HEK293 (cell line): ENCODE measurements at regions not wholly inside any gene's neighbourhood (a gene's known extent, or its start where the extent isn't known, plus 50 kb on each side); places are given as distances from the start of the nearest gene placed in this dataset.

Experiments
- CTCF ChIA-PET: fragments of 350-600 bp; formaldehyde crosslinking; extraction: SDS; loops from one replicate; lab custom pipeline; 2021; ENCODE audit warnings: antibody characterized with exemption; lab: Yijun Ruan, JAX
- POLR2A ChIA-PET: fragments of 300-600 bp; formaldehyde crosslinking; extraction: SDS; loops from one replicate; lab custom pipeline; 2020; ENCODE audit warnings: antibody characterized with exemption, inconsistent platforms; lab: Yijun Ruan, JAX
- H3K27ac ChIP-seq: fragments of 200-500 bp; sonication (Bioruptor generic); 2 replicates; pipeline ENCODE4 v1.5.1; 2014; ENCODE audit warnings: low read depth, low read length, control low read depth, inconsistent platforms; ENCODE audit errors: extremely low read depth
- H3K36me3 ChIP-seq, 2 experiments: fragments of 200-500 bp in 1 of 2; sonication (Bioruptor generic) in 1 of 2; 1 replicate in 1 of 2; 2 replicates in 1 of 2; pipeline ENCODE4 v1.5.1; 2014 to 2017; ENCODE audit warnings: inconsistent platforms in 2 of 2, low read length in 2 of 2; ENCODE audit not compliant: control insufficient read depth in 2 of 2, insufficient read depth in 1 of 2
- H3K4me1 ChIP-seq: fragments of 200-500 bp; sonication (Bioruptor generic); 2 replicates; pipeline ENCODE4 v1.5.1; 2014; ENCODE audit warnings: mild to moderate bottlenecking, low read length, inconsistent platforms; ENCODE audit not compliant: control insufficient read depth, insufficient read depth
- H3K4me3 ChIP-seq: 2 replicates; pipeline ENCODE4 v1.5.1; 2011; ENCODE audit warnings: low read depth, mild to moderate bottlenecking, control low read depth, low read length, moderate library complexity
- H3K9me3 ChIP-seq: fragments of 200-500 bp; sonication (Bioruptor generic); 2 replicates; pipeline ENCODE4 v1.5.1; 2014; ENCODE audit warnings: low read depth, low read length, inconsistent platforms; ENCODE audit not compliant: control insufficient read depth, insufficient read depth
- MZF1 ChIP-seq: fragments of 450-650 bp; formaldehyde crosslinking; IDR thresholded peaks from 2 replicates; pipeline ENCODE4 v1.5.1; 2017; ENCODE audit warnings: missing biosample characterization, missing genetic modification characterization, borderline replicate concordance
- YY1 ChIP-seq: fragments of 450-650 bp; formaldehyde crosslinking; IDR thresholded peaks from 2 replicates; pipeline ENCODE4 v1.5.1; 2018; ENCODE audit warnings: missing biosample characterization, missing genetic modification characterization
- ZFP41 ChIP-seq: fragments of 450-650 bp; formaldehyde crosslinking; IDR thresholded peaks from 2 replicates; pipeline ENCODE4 v1.5.1; 2016; ENCODE audit warnings: missing biosample characterization, missing genetic modification characterization, borderline replicate concordance
- ZNF132 ChIP-seq: fragments of 450-650 bp; formaldehyde crosslinking; IDR thresholded peaks from 2 replicates; pipeline ENCODE4 v1.5.1; 2017; ENCODE audit warnings: missing biosample characterization, missing genetic modification characterization, borderline replicate concordance
- ZNF157 ChIP-seq: fragments of 450-650 bp; formaldehyde crosslinking; IDR thresholded peaks from 2 replicates; pipeline ENCODE4 v1.5.1; 2016; ENCODE audit warnings: missing biosample characterization, missing genetic modification characterization
- ZNF169 ChIP-seq: fragments of 450-650 bp; formaldehyde crosslinking; IDR thresholded peaks from 2 replicates; pipeline ENCODE4 v1.5.1; 2016; ENCODE audit warnings: missing biosample characterization, missing genetic modification characterization
- ZNF19 ChIP-seq: fragments of 450-650 bp; formaldehyde crosslinking; IDR thresholded peaks from 2 replicates; pipeline ENCODE4; 2016; ENCODE audit warnings: missing biosample characterization, missing genetic modification characterization, low read depth
- ZNF48 ChIP-seq: fragments of 450-650 bp; formaldehyde crosslinking; IDR thresholded peaks from 2 replicates; pipeline ENCODE4 v1.5.1; 2016; ENCODE audit warnings: missing biosample characterization, missing genetic modification characterization
- ZNF596 ChIP-seq: fragments of 450-650 bp; IDR thresholded peaks from 2 replicates; pipeline ENCODE4 v1.5.0; 2018; ENCODE audit warnings: missing biosample characterization, mild to moderate bottlenecking, missing genetic modification characterization, moderate library complexity
- ZNF76 ChIP-seq: fragments of 450-650 bp; formaldehyde crosslinking; IDR thresholded peaks from 2 replicates; pipeline ENCODE4; 2016; ENCODE audit warnings: low read depth, missing biosample characterization, missing genetic modification characterization, borderline replicate concordance
- ZNF791 ChIP-seq: fragments of 450-650 bp; formaldehyde crosslinking; IDR thresholded peaks from 2 replicates; pipeline ENCODE4 v1.5.1; 2016; ENCODE audit warnings: missing biosample characterization, missing genetic modification characterization
- TF ChIP-seq, protein P1 (sequence below): fragments of 450-650 bp; formaldehyde crosslinking; optimal IDR thresholded peaks from 2 replicates; pipeline ENCODE3; 2016; ENCODE audit warnings: missing biosample characterization, mild to moderate bottlenecking, missing genetic modification characterization
- TF ChIP-seq, protein P2 (sequence below): fragments of 450-650 bp; formaldehyde crosslinking; conservative IDR thresholded peaks from 2 replicates; pipeline ENCODE4 v1.5.1; 2016; ENCODE audit warnings: low read depth, missing biosample characterization, missing genetic modification characterization
- TF ChIP-seq, protein P3 (sequence below): fragments of 450-650 bp; IDR thresholded peaks from 2 replicates; pipeline ENCODE4 v1.5.1; 2018; ENCODE audit warnings: missing biosample characterization, missing genetic modification characterization
- TF ChIP-seq, protein P4 (sequence below): fragments of 450-650 bp; formaldehyde crosslinking; IDR thresholded peaks from 2 replicates; pipeline ENCODE4 v1.5.1; 2017; ENCODE audit warnings: missing biosample characterization, missing genetic modification characterization
- TF ChIP-seq, protein P5 (sequence below): fragments of 450-650 bp; formaldehyde crosslinking; IDR thresholded peaks from 2 replicates; pipeline ENCODE4 v1.5.1; 2016; ENCODE audit warnings: missing biosample characterization, missing genetic modification characterization
- TF ChIP-seq, protein P6 (sequence below): fragments of 450-650 bp; formaldehyde crosslinking; IDR thresholded peaks from 2 replicates; pipeline ENCODE4 v1.5.1; 2017; ENCODE audit warnings: missing biosample characterization, missing genetic modification characterization
- TF ChIP-seq, protein P7 (sequence below): fragments of 450-650 bp; formaldehyde crosslinking; IDR thresholded peaks from 2 replicates; pipeline ENCODE4 v1.5.1; 2016; ENCODE audit warnings: missing biosample characterization, missing genetic modification characterization

DNA sequence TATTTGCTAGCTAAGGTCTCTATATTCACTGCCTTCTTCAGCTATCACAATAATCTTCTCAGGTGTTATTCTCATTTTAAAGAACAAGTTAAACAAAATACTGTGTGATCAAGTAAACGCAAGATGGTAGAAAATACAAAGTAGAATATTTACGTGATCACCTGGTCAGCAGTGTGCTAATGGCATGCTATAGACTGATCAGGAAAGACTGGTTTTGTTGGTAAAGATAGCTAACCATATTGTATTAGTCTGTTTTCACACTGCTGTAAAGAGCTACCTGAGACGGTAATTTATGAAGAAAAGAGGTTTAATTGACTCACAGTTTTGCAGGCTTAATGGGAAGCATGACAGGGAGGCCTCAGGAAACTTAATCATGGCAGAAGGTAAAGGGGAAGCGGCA is 50.4 kb downstream of the ZBTB38 start:
- ChIA-PET POLR2A (no interaction called here), CTCF (interaction anchor here (0.6 kb wide), 1 partner anchor 76 kb away, joined by 3 read pairs; no protein-coding TSS in a partner anchor)
- H3K4me1 ChIP-seq, result no peaks in the 10 kb centered on the region
- H3K36me3 ChIP-seq, result peaks cover 0 to 18% of the 10 kb centered on the region in 2 experiments; a peak in 1 of 3 replicates
- no peaks in the 10 kb centered on the region for H3K9me3 ChIP-seq
- H3K27ac ChIP-seq, result no peak overlapping the region
- no peak overlapping the region for H3K4me3 ChIP-seq
- TF ChIP-seq ZNF169 (tag by site-specific recombination), result no peak
- no peak for TF ChIP-seq ZNF791
- TF ChIP-seq, protein P1, sequence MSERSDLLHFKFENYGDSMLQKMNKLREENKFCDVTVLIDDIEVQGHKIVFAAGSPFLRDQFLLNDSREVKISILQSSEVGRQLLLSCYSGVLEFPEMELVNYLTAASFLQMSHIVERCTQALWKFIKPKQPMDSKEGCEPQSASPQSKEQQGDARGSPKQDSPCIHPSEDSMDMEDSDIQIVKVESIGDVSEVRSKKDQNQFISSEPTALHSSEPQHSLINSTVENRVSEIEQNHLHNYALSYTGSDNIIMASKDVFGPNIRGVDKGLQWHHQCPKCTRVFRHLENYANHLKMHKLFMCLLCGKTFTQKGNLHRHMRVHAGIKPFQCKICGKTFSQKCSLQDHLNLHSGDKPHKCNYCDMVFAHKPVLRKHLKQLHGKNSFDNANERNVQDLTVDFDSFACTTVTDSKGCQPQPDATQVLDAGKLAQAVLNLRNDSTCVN (tag by site-specific recombination), result no peak
- no peak for TF ChIP-seq MZF1
- TF ChIP-seq ZNF76 (tag by site-specific recombination), result no peak
- TF ChIP-seq ZNF19 (tag by site-specific recombination), result no peak
- TF ChIP-seq ZFP41 (tag by site-specific recombination), result no peak
- no peak for TF ChIP-seq ZNF48
- TF ChIP-seq, protein P2, sequence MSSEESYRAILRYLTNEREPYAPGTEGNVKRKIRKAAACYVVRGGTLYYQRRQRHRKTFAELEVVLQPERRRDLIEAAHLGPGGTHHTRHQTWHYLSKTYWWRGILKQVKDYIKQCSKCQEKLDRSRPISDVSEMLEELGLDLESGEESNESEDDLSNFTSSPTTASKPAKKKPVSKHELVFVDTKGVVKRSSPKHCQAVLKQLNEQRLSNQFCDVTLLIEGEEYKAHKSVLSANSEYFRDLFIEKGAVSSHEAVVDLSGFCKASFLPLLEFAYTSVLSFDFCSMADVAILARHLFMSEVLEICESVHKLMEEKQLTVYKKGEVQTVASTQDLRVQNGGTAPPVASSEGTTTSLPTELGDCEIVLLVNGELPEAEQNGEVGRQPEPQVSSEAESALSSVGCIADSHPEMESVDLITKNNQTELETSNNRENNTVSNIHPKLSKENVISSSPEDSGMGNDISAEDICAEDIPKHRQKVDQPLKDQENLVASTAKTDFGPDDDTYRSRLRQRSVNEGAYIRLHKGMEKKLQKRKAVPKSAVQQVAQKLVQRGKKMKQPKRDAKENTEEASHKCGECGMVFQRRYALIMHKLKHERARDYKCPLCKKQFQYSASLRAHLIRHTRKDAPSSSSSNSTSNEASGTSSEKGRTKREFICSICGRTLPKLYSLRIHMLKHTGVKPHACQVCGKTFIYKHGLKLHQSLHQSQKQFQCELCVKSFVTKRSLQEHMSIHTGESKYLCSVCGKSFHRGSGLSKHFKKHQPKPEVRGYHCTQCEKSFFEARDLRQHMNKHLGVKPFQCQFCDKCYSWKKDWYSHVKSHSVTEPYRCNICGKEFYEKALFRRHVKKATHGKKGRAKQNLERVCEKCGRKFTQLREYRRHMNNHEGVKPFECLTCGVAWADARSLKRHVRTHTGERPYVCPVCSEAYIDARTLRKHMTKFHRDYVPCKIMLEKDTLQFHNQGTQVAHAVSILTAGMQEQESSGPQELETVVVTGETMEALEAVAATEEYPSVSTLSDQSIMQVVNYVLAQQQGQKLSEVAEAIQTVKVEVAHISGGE (tag by site-specific recombination), result no peak
- TF ChIP-seq, protein P3, sequence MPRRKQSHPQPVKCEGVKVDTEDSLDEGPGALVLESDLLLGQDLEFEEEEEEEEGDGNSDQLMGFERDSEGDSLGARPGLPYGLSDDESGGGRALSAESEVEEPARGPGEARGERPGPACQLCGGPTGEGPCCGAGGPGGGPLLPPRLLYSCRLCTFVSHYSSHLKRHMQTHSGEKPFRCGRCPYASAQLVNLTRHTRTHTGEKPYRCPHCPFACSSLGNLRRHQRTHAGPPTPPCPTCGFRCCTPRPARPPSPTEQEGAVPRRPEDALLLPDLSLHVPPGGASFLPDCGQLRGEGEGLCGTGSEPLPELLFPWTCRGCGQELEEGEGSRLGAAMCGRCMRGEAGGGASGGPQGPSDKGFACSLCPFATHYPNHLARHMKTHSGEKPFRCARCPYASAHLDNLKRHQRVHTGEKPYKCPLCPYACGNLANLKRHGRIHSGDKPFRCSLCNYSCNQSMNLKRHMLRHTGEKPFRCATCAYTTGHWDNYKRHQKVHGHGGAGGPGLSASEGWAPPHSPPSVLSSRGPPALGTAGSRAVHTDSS, result no peak
- TF ChIP-seq, protein P4, sequence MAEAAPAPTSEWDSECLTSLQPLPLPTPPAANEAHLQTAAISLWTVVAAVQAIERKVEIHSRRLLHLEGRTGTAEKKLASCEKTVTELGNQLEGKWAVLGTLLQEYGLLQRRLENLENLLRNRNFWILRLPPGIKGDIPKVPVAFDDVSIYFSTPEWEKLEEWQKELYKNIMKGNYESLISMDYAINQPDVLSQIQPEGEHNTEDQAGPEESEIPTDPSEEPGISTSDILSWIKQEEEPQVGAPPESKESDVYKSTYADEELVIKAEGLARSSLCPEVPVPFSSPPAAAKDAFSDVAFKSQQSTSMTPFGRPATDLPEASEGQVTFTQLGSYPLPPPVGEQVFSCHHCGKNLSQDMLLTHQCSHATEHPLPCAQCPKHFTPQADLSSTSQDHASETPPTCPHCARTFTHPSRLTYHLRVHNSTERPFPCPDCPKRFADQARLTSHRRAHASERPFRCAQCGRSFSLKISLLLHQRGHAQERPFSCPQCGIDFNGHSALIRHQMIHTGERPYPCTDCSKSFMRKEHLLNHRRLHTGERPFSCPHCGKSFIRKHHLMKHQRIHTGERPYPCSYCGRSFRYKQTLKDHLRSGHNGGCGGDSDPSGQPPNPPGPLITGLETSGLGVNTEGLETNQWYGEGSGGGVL (tag by site-specific recombination), result no peak
- TF ChIP-seq, protein P5, sequence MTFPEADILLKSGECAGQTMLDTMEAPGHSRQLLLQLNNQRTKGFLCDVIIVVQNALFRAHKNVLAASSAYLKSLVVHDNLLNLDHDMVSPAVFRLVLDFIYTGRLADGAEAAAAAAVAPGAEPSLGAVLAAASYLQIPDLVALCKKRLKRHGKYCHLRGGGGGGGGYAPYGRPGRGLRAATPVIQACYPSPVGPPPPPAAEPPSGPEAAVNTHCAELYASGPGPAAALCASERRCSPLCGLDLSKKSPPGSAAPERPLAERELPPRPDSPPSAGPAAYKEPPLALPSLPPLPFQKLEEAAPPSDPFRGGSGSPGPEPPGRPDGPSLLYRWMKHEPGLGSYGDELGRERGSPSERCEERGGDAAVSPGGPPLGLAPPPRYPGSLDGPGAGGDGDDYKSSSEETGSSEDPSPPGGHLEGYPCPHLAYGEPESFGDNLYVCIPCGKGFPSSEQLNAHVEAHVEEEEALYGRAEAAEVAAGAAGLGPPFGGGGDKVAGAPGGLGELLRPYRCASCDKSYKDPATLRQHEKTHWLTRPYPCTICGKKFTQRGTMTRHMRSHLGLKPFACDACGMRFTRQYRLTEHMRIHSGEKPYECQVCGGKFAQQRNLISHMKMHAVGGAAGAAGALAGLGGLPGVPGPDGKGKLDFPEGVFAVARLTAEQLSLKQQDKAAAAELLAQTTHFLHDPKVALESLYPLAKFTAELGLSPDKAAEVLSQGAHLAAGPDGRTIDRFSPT (tag by site-specific recombination), result no peak
- TF ChIP-seq ZNF596 (tag by site-specific recombination), result no peak
- TF ChIP-seq, all 188 proteins: peak for 0

DNA sequence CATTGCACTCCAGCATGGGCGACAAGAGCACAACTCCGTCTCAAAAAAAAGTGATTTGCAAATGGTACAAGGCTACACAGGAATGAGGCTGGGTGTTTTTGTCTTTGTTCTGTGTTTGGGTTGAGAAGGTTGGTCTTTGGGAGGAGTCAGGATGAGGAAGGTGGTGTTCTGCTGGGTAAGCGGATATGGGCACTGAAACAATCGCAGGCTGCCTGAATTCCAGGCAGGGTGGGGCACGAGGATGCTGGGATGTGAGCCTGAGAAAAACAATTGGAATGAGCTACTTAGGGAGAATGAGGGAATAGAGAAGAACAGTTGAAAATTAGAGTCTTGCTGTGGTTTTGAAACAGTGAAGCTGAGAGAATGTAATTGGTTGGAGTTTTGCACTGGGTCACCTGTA is 51.6 kb downstream of the ZBTB38 start:
- Histone ChIP-seq H3K4me1 (no peaks in the 10 kb centered on the region), H3K36me3 (peaks cover 0 to 8% of the 10 kb centered on the region in 2 experiments; a peak in 1 of 3 replicates), H3K27ac (no peak overlapping the region), H3K9me3 (no peaks in the 10 kb centered on the region), H3K4me3 (no peak overlapping the region)
- ChIA-PET POLR2A (no interaction called here), CTCF (no interaction called here)
- TF ChIP-seq ZNF132 (no peak), ZNF157 (no peak), YY1 (tag by site-specific recombination) (no peak)
- TF ChIP-seq, protein P6, sequence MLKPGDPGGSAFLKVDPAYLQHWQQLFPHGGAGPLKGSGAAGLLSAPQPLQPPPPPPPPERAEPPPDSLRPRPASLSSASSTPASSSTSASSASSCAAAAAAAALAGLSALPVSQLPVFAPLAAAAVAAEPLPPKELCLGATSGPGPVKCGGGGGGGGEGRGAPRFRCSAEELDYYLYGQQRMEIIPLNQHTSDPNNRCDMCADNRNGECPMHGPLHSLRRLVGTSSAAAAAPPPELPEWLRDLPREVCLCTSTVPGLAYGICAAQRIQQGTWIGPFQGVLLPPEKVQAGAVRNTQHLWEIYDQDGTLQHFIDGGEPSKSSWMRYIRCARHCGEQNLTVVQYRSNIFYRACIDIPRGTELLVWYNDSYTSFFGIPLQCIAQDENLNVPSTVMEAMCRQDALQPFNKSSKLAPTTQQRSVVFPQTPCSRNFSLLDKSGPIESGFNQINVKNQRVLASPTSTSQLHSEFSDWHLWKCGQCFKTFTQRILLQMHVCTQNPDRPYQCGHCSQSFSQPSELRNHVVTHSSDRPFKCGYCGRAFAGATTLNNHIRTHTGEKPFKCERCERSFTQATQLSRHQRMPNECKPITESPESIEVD (tag by site-specific recombination), result no peak
- TF ChIP-seq, protein P7, sequence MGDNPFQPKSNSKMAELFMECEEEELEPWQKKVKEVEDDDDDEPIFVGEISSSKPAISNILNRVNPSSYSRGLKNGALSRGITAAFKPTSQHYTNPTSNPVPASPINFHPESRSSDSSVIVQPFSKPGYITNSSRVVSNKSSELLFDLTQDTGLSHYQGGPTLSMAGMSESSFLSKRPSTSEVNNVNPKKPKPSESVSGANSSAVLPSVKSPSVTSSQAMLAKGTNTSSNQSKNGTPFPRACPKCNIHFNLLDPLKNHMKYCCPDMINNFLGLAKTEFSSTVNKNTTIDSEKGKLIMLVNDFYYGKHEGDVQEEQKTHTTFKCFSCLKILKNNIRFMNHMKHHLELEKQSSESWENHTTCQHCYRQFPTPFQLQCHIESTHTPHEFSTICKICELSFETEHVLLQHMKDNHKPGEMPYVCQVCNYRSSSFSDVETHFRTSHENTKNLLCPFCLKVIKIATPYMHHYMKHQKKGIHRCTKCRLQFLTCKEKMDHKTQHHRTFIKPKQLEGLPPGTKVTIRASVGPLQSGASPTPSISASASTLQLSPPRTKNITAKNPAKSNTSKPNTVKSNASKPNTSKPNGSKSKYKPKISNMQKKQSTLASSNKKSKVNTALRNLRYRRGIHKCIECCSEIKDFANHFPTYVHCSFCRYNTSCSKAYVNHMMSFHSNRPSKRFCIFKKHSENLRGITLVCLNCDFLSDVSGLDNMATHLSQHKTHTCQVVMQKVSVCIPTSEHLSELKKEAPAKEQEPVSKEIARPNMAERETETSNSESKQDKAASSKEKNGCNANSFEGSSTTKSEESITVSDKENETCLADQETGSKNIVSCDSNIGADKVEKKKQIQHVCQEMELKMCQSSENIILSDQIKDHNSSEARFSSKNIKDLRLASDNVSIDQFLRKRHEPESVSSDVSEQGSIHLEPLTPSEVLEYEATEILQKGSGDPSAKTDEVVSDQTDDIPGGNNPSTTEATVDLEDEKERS (tag by site-specific recombination), result no peak
- TF ChIP-seq, protein P1 (tag by site-specific recombination), result no peak
